CD14-positive monocyte (primary cell): ENCODE measurements at regions not wholly inside any gene's neighbourhood (a gene's known extent, or its start where the extent isn't known, plus 50 kb on each side); places are given as distances from the start of the nearest gene placed in this dataset.

Source experiments
- DNase-seq, 3 donors: peaks; one replicate each; pipeline ENCODE4 v3.0.0-alpha.2; 2011 to 2022
- H2AFZ ChIP-seq: 2 replicates; pipeline ENCODE4 v1.6.0; 2012; ENCODE audit warnings: mild to moderate bottlenecking, low read depth, low read length, inconsistent platforms; ENCODE audit not compliant: insufficient read depth, poor library complexity, severe bottlenecking
- H3K27ac ChIP-seq, 2 donors: 1 replicate in 1 of 2; 2 replicates in 1 of 2; pipeline ENCODE4 v1.5.1; 2012 to 2013; ENCODE audit warnings: low read length in 2 of 2, control low read depth in 1 of 2, inconsistent platforms in 1 of 2, low read depth in 1 of 2, mild to moderate bottlenecking in 1 of 2
- H3K27me3 ChIP-seq, 2 donors: one replicate each; pipeline versions ENCODE4 v1.6.0 to v1.6.1; 2011 to 2013; ENCODE audit warnings: low read length in 2 of 2; ENCODE audit not compliant: control insufficient read depth in 2 of 2, insufficient read depth in 2 of 2
- H3K36me3 ChIP-seq, 2 donors: replicated peaks in 1 of 2; 1 replicate in 1 of 2; 2 replicates in 1 of 2; pipeline versions ENCODE4 v1.5.1 to v1.6.1; 2012 to 2013; ENCODE audit warnings: low read length in 2 of 2, control low read depth in 1 of 2, inconsistent platforms in 1 of 2, mild to moderate bottlenecking in 1 of 2; ENCODE audit not compliant: insufficient read depth in 2 of 2, control insufficient read depth in 1 of 2
- H3K4me1 ChIP-seq, 2 donors: 1 replicate in 1 of 2; 2 replicates in 1 of 2; pipeline versions ENCODE4 v1.5.1 to v1.6.1; 2012 to 2013; ENCODE audit warnings: low read length in 2 of 2, control low read depth in 1 of 2, inconsistent platforms in 1 of 2, mild to moderate bottlenecking in 1 of 2, moderate library complexity in 1 of 2; ENCODE audit not compliant: insufficient read depth in 2 of 2, control insufficient read depth in 1 of 2
- H3K4me2 ChIP-seq: replicated peaks from 2 replicates; pipeline ENCODE3; 2012; ENCODE audit warnings: low read length, moderate library complexity, mild to moderate bottlenecking; ENCODE audit not compliant: poor library complexity, severe bottlenecking; ENCODE audit errors: extremely low read depth
- H3K4me3 ChIP-seq, 3 experiments: fragments of 200-600 bp in 1 of 3; sonication (generic) in 1 of 3; replicated peaks in 1 of 3; 1 replicate in 2 of 3; 2 replicates in 1 of 3; pipeline ENCODE4 v1.5.1; 2011 to 2013; ENCODE audit warnings: low read length in 3 of 3, mild to moderate bottlenecking in 3 of 3, control low read depth in 2 of 3, low read depth in 2 of 3, inconsistent platforms in 1 of 3, moderate library complexity in 1 of 3
- H3K79me2 ChIP-seq: 2 replicates; pipeline ENCODE4 v1.6.0; 2012; ENCODE audit warnings: mild to moderate bottlenecking, control low read depth, inconsistent platforms, low read length, moderate library complexity; ENCODE audit not compliant: insufficient read depth
- H3K9ac ChIP-seq: 2 replicates; pipeline ENCODE4 v1.6.0; 2017; ENCODE audit warnings: low read length, mild to moderate bottlenecking; ENCODE audit not compliant: insufficient read depth, poor library complexity, severe bottlenecking
- H3K9me3 ChIP-seq, 2 donors: replicated peaks in 1 of 2; 1 replicate in 1 of 2; 2 replicates in 1 of 2; pipeline versions ENCODE4 v1.5.1 to v1.6.1; 2012 to 2013; ENCODE audit warnings: low read length in 2 of 2, control low read depth in 1 of 2; ENCODE audit not compliant: control insufficient read depth in 1 of 2, insufficient read depth in 1 of 2
- H4K20me1 ChIP-seq: 2 replicates; pipeline ENCODE4 v1.6.0; 2012; ENCODE audit warnings: mild to moderate bottlenecking, low read length, control low read depth, moderate library complexity; ENCODE audit not compliant: insufficient read depth
- H3K27ac Mint-ChIP-seq, 7 donors: one replicate each; pipeline ENCODE4 v1.8.0; 2020; ENCODE audit warnings: mild to moderate bottlenecking in 7 of 7, mixed read lengths in 7 of 7, moderate library complexity in 6 of 7, inconsistent platforms in 2 of 7
- H3K27me3 Mint-ChIP-seq, 3 donors: one replicate each; pipeline ENCODE4 v1.8.0; 2021 to 2022; ENCODE audit warnings: low read depth in 3 of 3, mild to moderate bottlenecking in 3 of 3, mixed read lengths in 3 of 3, moderate library complexity in 3 of 3, inconsistent platforms in 1 of 3
- H3K36me3 Mint-ChIP-seq, 2 donors: one replicate each; pipeline ENCODE4 v1.8.0; 2020; ENCODE audit warnings: mixed read lengths in 2 of 2, inconsistent platforms in 1 of 2, mild to moderate bottlenecking in 1 of 2
- H3K4me1 Mint-ChIP-seq: one replicate; pipeline ENCODE4 v1.8.0; 2020; ENCODE audit warnings: mild to moderate bottlenecking, mixed read lengths
- H3K4me3 Mint-ChIP-seq, 2 donors: one replicate each; pipeline ENCODE4 v1.8.0; 2020; ENCODE audit warnings: mild to moderate bottlenecking in 2 of 2, mixed read lengths in 2 of 2, moderate library complexity in 1 of 2
- H3K9me3 Mint-ChIP-seq, 7 donors: one replicate each; pipeline ENCODE4 v1.8.0; 2020 to 2022; ENCODE audit warnings: mixed read lengths in 7 of 7, mild to moderate bottlenecking in 6 of 7, moderate library complexity in 6 of 7, inconsistent platforms in 2 of 7
- CTCF ChIP-seq: fragments of 200-600 bp; IDR thresholded peaks from one replicate; pipeline ENCODE4 v1.8.0; 2022; ENCODE audit warnings: antibody characterized with exemption, mild to moderate bottlenecking
- WGBS: methylation state at CpG from one replicate; pipeline ENCODE4 v1.1.5; 2013; ENCODE audit warnings: missing lambda C conversion rate; ENCODE audit not compliant: insufficient coverage; 5-methylcytosine and 5-hydroxymethylcytosine counted together
- intact Hi-C, 2 donors: fragments of 100-400 bp; cut with micrococcal nuclease; formaldehyde crosslinking; loops; one replicate each; pipeline versions ENCODE4 v1.15.0 to v1.15.1; 2023

GRCh38 chr2:52918551-52918950, 849.1 kb upstream of the CHAC2 start:
- intact Hi-C loops = no loop called here
- no peak for TF ChIP-seq CTCF
- no peaks in the 10 kb centered on the region for H3K27me3 Mint-ChIP-seq

GRCh38 chr2:52916981-52917380, 850.6 kb upstream of the CHAC2 start:
- Mint-ChIP-seq H3K4me1 (no peaks in the 10 kb centered on the region), H3K27me3 (no peaks in the 10 kb centered on the region), H3K27ac (no peak overlapping the region), H3K9me3 (peaks cover 0 to 1% (median 0%) of the 10 kb centered on the region in 7 donors), H3K4me3 (no peak overlapping the region), H3K36me3 (no peaks in the 10 kb centered on the region)
- Histone ChIP-seq H3K36me3 (no peaks in the 10 kb centered on the region), H3K27me3 (no peaks in the 10 kb centered on the region), H4K20me1 (no peaks in the 10 kb centered on the region), H3K4me2 (no peak overlapping the region), H3K4me1 (no peaks in the 10 kb centered on the region), H3K27ac (no peak overlapping the region), H3K4me3 (no peak overlapping the region), H3K79me2 (no peaks in the 10 kb centered on the region), H2AFZ (no peak overlapping the region), H3K9me3 (no peaks in the 10 kb centered on the region), H3K9ac (no peak overlapping the region)
- TF ChIP-seq CTCF = no peak
- WGBS = 65% methylated on average over 2 of the region's 3 CpGs
- intact Hi-C loops = no loop called here
- no peak for DNase-seq

More at GRCh38 chr2:52918551-52918950, 849.1 kb upstream of the CHAC2 start:
- Histone ChIP-seq H3K36me3 (no peaks in the 10 kb centered on the region), H3K4me2 (no peak overlapping the region), H3K4me1 (no peaks in the 10 kb centered on the region), H3K79me2 (no peaks in the 10 kb centered on the region), H2AFZ (no peak overlapping the region), H3K27me3 (no peaks in the 10 kb centered on the region), H3K9me3 (no peaks in the 10 kb centered on the region), H4K20me1 (no peaks in the 10 kb centered on the region), H3K27ac (no peak overlapping the region), H3K9ac (no peak overlapping the region), H3K4me3 (no peak overlapping the region)
- WGBS = 80% methylated on average over 1 of the region's 1 CpG
- no peaks in the 10 kb centered on the region for H3K4me1 Mint-ChIP-seq
- H3K27ac Mint-ChIP-seq = no peak overlapping the region
- no peak for DNase-seq
- no peaks in the 10 kb centered on the region for H3K36me3 Mint-ChIP-seq
- H3K9me3 Mint-ChIP-seq = peaks cover 0 to 2% (median 0%) of the 10 kb centered on the region in 7 donors
- no peak overlapping the region for H3K4me3 Mint-ChIP-seq
